ENCODE measurements at regions not wholly inside any gene's neighbourhood (a gene's known extent, or its start where the extent isn't known, plus 50 kb on each side); places are given as distances from the start of the nearest gene placed in this dataset.

DNA sequence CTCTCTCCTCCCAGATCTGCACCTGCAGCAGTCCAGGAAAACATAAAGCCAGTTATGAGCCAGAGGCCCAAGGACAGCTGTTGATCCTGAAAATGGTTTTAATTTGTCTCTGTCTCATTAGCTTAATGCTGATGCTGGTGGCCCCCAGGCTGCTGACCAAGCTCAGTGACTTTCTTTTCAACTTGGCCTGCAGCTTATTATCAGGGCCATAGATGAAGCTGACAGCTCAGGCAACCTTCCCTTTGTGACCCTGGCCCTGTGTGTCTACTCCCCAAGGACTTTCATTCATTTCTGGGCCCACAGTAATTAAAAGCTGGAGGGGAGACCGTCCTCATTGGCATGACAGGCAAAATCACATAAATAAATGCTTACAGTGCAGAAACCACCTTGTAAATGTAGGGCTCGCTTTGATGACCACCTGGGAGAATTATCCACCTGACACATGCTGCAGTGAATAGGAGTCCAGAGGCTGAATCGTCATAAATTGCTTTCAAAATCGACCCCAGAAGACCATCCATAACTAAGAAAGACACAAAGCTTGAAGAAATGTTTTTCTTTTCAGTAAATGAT lies 138.5 kb downstream of the NPY start:
- no peak for DNase-seq
- H3K27me3 ChIP-seq (replicated peaks in 1 of 4; ENCODE audit: control extremely low read depth in 1 of 4, control insufficient read depth in 3 of 4, insufficient read depth in 4 of 4, low read length in 3 of 4), result peaks cover 0 to 4% (median 0%) of the 10 kb centered on the region in 4 experiments
- CTCF ChIA-PET, result no interaction called here
- H3K9me3 ChIP-seq (ENCODE audit: control extremely low read depth in 1 of 3, control insufficient read depth in 2 of 3, insufficient read depth in 1 of 3, low read length in 2 of 3), result peaks cover 0 to 12% (median 7%) of the 10 kb centered on the region in 3 donors
- Mint-ChIP-seq H3K27me3 (peaks cover 6% of the 10 kb centered on the region), H3K9me3 (ENCODE audit: insufficient read depth) (peaks cover 2% of the 10 kb centered on the region), H3K27ac (no peak overlapping the region), H3K4me3 (no peak overlapping the region), H3K4me1 (no peaks in the 10 kb centered on the region)
- 83% methylated on average over 1 of the region's 4 CpGs for WGBS (ENCODE audit: insufficient coverage)
- H3K79me2 ChIP-seq (ENCODE audit: control insufficient read depth, insufficient read depth, low read length), result no peaks in the 10 kb centered on the region
- H3K9ac ChIP-seq (ENCODE audit: low read length), result no peak overlapping the region
- no peaks in the 10 kb centered on the region for H3K4me1 ChIP-seq (ENCODE audit: control insufficient read depth in 2 of 2, insufficient read depth in 2 of 2, low read length in 2 of 2)
- no peak for ATAC-seq (ENCODE audit: low read depth)
- TF ChIP-seq, protein P1, sequence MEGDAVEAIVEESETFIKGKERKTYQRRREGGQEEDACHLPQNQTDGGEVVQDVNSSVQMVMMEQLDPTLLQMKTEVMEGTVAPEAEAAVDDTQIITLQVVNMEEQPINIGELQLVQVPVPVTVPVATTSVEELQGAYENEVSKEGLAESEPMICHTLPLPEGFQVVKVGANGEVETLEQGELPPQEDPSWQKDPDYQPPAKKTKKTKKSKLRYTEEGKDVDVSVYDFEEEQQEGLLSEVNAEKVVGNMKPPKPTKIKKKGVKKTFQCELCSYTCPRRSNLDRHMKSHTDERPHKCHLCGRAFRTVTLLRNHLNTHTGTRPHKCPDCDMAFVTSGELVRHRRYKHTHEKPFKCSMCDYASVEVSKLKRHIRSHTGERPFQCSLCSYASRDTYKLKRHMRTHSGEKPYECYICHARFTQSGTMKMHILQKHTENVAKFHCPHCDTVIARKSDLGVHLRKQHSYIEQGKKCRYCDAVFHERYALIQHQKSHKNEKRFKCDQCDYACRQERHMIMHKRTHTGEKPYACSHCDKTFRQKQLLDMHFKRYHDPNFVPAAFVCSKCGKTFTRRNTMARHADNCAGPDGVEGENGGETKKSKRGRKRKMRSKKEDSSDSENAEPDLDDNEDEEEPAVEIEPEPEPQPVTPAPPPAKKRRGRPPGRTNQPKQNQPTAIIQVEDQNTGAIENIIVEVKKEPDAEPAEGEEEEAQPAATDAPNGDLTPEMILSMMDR (IDR thresholded peaks at IDR 0.05), result no peak
- TF ChIP-seq EZH2 (IDR thresholded peaks at IDR 0.05; ENCODE audit: borderline replicate concordance, insufficient read depth, low read depth, low read length, poor library complexity, severe bottlenecking), result no peak
- no peak overlapping the region for H3K4me3 ChIP-seq (ENCODE audit: control extremely low read depth in 1 of 5, extremely low read depth in 1 of 5, insufficient read depth in 1 of 5, low read depth in 2 of 5, low read length in 4 of 5)
- no peaks in the 10 kb centered on the region for H4K20me1 ChIP-seq (ENCODE audit: control insufficient read depth, insufficient read depth, low read length, poor library complexity, severe bottlenecking)
- no peak overlapping the region for H2AFZ ChIP-seq (ENCODE audit: insufficient read depth, low read depth, low read length, poor library complexity, severe bottlenecking)
- no peak overlapping the region for H3K27ac ChIP-seq (ENCODE audit: low read length in 2 of 2)
- POLR2A ChIA-PET, result no interaction called here
- H3K36me3 ChIP-seq (replicated peaks in 1 of 2; ENCODE audit: control extremely low read depth in 1 of 2, control insufficient read depth in 1 of 2, extremely low read depth in 1 of 2, insufficient read depth in 2 of 2, low read length in 1 of 2), result no peaks in the 10 kb centered on the region
- intact Hi-C loops (cut with micrococcal nuclease), result no loop called here
- H3K4me2 ChIP-seq (replicated peaks; ENCODE audit: low read depth, low read length, poor library complexity, severe bottlenecking), result no peak overlapping the region

DNA sequence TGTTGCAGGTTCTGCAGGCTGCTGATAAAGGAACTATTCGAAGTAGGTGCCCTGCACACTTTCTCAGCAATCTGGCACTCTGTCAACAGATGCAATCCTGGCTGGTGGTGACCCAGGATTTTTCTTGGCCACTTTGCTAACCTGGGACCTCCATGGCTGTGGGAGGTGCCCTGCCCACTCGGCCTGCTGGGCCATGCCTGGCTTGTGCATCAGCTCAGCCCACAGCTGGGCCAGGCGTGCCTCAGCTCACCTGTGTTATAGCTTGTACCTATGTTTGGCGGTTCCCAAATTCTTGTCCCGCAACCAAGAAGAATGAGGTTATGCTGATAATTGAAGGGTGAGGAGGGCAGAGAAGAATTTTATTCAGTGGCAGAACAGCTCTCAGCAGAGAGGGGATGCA lies 141.7 kb downstream of the NPY start:
- WGBS (ENCODE audit: insufficient coverage), result 88% methylated on average over 5 of the region's 5 CpGs
- H3K4me1 Mint-ChIP-seq, result no peaks in the 10 kb centered on the region
- POLR2A ChIA-PET, result no interaction called here

More for the DNA sequence above, 141.7 kb downstream of the NPY start:
- intact Hi-C loops (cut with micrococcal nuclease), result no loop called here
- Histone ChIP-seq H4K20me1 (ENCODE audit: control insufficient read depth, insufficient read depth, low read length, poor library complexity, severe bottlenecking) (no peaks in the 10 kb centered on the region), H2AFZ (ENCODE audit: insufficient read depth, low read depth, low read length, poor library complexity, severe bottlenecking) (no peak overlapping the region), H3K4me1 (ENCODE audit: control insufficient read depth in 2 of 2, insufficient read depth in 2 of 2, low read length in 2 of 2) (no peaks in the 10 kb centered on the region), H3K79me2 (ENCODE audit: control insufficient read depth, insufficient read depth, low read length) (no peaks in the 10 kb centered on the region), H3K4me3 (ENCODE audit: control extremely low read depth in 1 of 5, extremely low read depth in 1 of 5, insufficient read depth in 1 of 5, low read depth in 2 of 5, low read length in 4 of 5) (no peak overlapping the region), H3K9me3 (ENCODE audit: control extremely low read depth in 1 of 3, control insufficient read depth in 2 of 3, insufficient read depth in 1 of 3, low read length in 2 of 3) (peaks cover 0 to 12% (median 7%) of the 10 kb centered on the region in 3 donors), H3K27me3 (replicated peaks in 1 of 4; ENCODE audit: control extremely low read depth in 1 of 4, control insufficient read depth in 3 of 4, insufficient read depth in 4 of 4, low read length in 3 of 4) (peaks cover 0 to 4% (median 0%) of the 10 kb centered on the region in 4 experiments), H3K4me2 (replicated peaks; ENCODE audit: low read depth, low read length, poor library complexity, severe bottlenecking) (no peak overlapping the region), H3K36me3 (replicated peaks in 1 of 2; ENCODE audit: control extremely low read depth in 1 of 2, control insufficient read depth in 1 of 2, extremely low read depth in 1 of 2, insufficient read depth in 2 of 2, low read length in 1 of 2) (no peaks in the 10 kb centered on the region), H3K9ac (ENCODE audit: low read length) (no peak overlapping the region), H3K27ac (ENCODE audit: low read length in 2 of 2) (no peak overlapping the region)
- TF ChIP-seq, protein P1 (IDR thresholded peaks at IDR 0.05), result no peak
- TF ChIP-seq EZH2 (IDR thresholded peaks at IDR 0.05; ENCODE audit: borderline replicate concordance, insufficient read depth, low read depth, low read length, poor library complexity, severe bottlenecking), result no peak
- CTCF ChIA-PET, result no interaction called here
- DNase-seq (no peak), ATAC-seq (ENCODE audit: low read depth) (no peak)
- Mint-ChIP-seq H3K9me3 (ENCODE audit: insufficient read depth) (peaks cover 2% of the 10 kb centered on the region), H3K27me3 (peaks cover 12% of the 10 kb centered on the region), H3K4me3 (no peak overlapping the region), H3K27ac (no peak overlapping the region)

Measured in B cell (primary cell).